AG10803 (cell line): ENCODE measurements at regions not wholly inside any gene's neighbourhood (a gene's known extent, or its start where the extent isn't known, plus 50 kb on each side); places are given as distances from the start of the nearest gene placed in this dataset.

ENCODE experiments used
- DNase-seq: peaks from one replicate; pipeline ENCODE4 v3.0.0; 2010; ENCODE audit warnings: low read depth
- H3K4me3 ChIP-seq: 2 replicates; pipeline ENCODE4 v1.5.1; 2011; ENCODE audit warnings: mild to moderate bottlenecking, low read length, control low read depth
- TF ChIP-seq, protein P1 (sequence below): conservative IDR thresholded peaks from 2 replicates; pipeline ENCODE4 v1.5.1; 2011; ENCODE audit warnings: mild to moderate bottlenecking, low read length, control low read depth, inconsistent platforms

DNA sequence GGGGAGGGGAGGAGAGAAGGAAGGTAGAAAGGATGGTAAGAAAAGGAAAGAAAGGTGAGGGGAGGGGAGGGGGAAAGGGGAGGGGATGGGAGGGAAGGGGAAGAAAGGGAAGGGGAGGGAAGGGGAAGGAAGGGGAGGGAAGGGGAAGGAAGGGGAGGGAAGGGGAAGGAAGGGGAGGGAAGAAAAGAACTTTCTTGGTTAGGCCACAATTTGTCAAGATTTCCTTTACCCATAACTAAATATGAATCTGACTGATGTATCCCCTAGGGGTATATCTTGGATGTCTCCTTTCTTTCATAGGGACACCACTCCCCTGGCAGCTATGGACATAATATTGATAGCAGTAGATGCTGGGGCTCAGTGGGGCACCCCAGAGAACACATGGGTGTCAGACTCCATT, 54.4 kb upstream of the PRELP start:
- TF ChIP-seq, protein P1, sequence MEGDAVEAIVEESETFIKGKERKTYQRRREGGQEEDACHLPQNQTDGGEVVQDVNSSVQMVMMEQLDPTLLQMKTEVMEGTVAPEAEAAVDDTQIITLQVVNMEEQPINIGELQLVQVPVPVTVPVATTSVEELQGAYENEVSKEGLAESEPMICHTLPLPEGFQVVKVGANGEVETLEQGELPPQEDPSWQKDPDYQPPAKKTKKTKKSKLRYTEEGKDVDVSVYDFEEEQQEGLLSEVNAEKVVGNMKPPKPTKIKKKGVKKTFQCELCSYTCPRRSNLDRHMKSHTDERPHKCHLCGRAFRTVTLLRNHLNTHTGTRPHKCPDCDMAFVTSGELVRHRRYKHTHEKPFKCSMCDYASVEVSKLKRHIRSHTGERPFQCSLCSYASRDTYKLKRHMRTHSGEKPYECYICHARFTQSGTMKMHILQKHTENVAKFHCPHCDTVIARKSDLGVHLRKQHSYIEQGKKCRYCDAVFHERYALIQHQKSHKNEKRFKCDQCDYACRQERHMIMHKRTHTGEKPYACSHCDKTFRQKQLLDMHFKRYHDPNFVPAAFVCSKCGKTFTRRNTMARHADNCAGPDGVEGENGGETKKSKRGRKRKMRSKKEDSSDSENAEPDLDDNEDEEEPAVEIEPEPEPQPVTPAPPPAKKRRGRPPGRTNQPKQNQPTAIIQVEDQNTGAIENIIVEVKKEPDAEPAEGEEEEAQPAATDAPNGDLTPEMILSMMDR, result no peak
- no peak overlapping the region for H3K4me3 ChIP-seq
- DNase-seq, result no peak

DNA sequence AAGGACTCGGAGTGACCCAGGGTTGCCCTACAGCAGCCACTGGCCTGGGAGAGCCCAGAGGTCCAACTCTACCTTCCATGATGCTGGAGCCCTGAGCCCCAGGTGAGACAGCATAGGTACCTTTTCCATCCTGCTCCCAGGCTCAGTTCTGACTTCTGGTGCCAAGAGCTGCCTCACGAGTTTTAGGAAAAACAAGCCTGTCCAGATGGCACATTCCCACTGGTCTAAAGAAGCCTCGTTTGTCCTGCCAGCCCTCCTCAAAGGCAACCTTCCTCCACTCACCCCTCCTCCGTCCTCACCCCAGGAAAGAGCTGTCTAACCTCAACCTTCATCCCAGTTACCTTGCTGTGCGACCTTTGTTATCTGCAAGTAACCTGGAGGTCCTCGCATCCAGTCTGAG, 53.5 kb upstream of the PRELP start:
- DNase-seq, result no peak
- TF ChIP-seq, protein P1, result no peak

DNA sequence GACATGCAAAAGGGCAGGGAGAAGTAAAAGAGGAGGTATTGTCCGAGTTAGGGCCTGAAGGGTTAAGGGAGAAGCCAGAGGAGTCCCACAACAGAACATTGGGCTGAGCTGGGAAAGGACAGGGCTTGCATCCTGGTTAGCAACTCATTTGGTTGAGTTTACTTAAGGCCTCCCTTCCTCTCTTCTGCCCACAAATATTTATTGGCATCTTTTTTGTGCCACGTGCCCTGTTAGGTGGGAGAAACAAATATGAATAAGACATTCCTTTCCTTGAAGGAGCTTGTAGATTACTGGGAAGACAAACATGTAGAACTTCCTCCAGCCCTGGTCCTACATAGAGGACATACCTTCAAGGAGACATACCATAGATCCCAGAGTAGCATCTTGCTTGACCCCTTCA, 53.0 kb upstream of the PRELP start:
- TF ChIP-seq, protein P1, result no peak
- no peak overlapping the region for H3K4me3 ChIP-seq
- DNase-seq, result peak; percentile 80

More for the DNA sequence above, 53.5 kb upstream of the PRELP start:
- no peak overlapping the region for H3K4me3 ChIP-seq

DNA sequence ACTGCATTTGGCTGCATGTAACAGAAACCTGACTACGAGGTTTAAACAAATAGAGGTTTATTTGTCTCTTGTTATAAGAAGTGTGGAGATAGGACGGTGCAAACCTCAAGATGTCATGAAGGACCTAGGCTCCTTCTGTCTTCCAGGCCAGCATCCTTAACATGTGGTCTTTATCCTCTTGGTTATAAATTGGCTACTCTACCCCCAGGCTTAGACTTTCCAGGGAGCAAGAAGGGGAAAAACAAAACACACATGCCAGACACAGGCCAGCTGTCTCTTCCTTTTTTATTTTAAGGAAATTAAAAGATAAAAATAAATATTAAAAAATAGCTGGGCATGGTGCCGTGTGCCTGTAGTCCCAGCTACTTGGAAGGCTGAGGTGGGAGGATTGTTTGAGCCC, 51.3 kb upstream of the PRELP start:
- H3K4me3 ChIP-seq, result no peak overlapping the region
- TF ChIP-seq, protein P1, result no peak
- no peak for DNase-seq

DNA sequence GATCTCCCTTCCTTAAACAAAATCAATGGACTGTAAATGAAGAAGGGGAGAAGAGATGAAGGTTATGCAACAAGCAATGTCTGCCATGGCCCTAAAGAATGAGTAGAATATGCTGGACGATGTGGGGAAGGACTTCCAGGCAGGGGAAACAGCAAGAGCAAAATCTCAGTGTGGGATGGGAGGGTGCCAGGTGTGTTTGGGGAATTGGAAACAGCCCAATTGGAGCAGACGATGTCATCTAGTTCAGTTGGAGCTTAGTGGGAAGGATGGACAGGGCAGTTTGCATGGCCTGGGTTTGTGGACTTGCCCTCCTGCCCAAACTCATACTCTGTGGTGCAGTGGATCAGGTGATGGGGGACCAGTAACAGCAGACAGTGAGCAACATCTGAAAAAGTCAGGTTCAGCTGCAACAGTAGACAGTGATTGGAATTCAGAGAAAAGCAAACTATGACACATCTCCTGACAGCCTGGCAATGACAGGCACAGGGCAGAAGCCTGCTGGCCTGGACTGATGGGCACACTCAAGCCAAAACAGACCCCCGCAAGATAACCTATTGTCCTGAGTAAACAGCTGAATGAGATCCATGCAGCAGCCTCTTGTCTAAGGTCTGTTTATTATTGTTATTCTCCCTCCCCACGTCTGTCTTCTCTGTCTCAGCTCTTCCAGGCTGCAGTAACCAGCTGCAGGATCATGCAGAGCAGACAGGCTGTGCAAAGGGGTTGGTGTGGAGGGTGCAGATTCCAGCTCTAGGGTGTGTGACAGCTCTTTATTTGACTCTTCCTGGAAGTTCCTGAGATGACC, 50.5 kb upstream of the PRELP start:
- H3K4me3 ChIP-seq, result no peak overlapping the region
- TF ChIP-seq, protein P1, result no peak
- no peak for DNase-seq

DNA sequence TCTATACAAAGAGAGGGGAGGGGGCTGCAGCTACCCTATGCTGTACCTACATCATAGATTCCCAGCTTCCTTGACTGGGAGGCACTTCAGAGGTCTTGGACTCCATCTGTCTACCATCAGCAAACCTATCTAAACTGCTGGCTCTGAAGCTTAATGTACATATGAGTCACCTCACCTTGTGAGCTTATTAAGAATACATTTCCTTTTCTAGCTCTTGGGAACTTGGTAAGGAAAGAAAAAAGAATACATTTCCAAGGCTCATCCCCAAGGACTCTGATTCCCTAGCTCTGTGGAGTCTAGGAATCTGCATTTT, 50.0 kb upstream of the PRELP start:
- DNase-seq, result no peak
- no peak overlapping the region for H3K4me3 ChIP-seq
- TF ChIP-seq, protein P1, result no peak
